Activated T-cell treated with anti-CD3 and anti-CD28 coated beads, Interleukin-2, amount 50 U/mL, for 48 hours (primary cell): ENCODE measurements at regions not wholly inside any gene's neighbourhood (a gene's known extent, or its start where the extent isn't known, plus 50 kb on each side); places are given as distances from the start of the nearest gene placed in this dataset.
"Not testable (repeated sequence)": the region's sequence is repeated elsewhere in the genome, so short reads cannot be mapped to it uniquely, and the experiment has no call there.

Experiments used
- DNase-seq, 2 experiments: peaks; one replicate each; pipeline ENCODE4 v3.0.0-alpha.2; 2020

GRCh38 chr1:188496506-188496905, 1667.8 kb downstream of the PLA2G4A start:
- DNase-seq, result no peak

- no peak for DNase-seq
Measured at GRCh38 chr1:188497020-188497419, 1668.3 kb downstream of the PLA2G4A start.

- DNase-seq, result no peak
Measured at GRCh38 chr1:188499690-188500089, 1670.9 kb downstream of the PLA2G4A start.

- DNase-seq, result no peak
Measured at GRCh38 chr1:188514917-188515316, 1686.2 kb downstream of the PLA2G4A start.

GRCh38 chr1:188517139-188517538, 1688.4 kb downstream of the PLA2G4A start:
- DNase-seq, result no peak

- DNase-seq, result no peak
Measured at GRCh38 chr1:188551176-188551575, 1722.4 kb downstream of the PLA2G4A start.

- DNase-seq, result no peak
Measured at GRCh38 chr1:188557053-188557452, 1728.3 kb downstream of the PLA2G4A start.

GRCh38 chr1:188582911-188583532, 1754.3 kb downstream of the PLA2G4A start:
- no peak for DNase-seq

GRCh38 chr1:188584119-188584518, 1755.4 kb downstream of the PLA2G4A start:
- DNase-seq, result no peak

- DNase-seq, result no peak
Measured at GRCh38 chr1:188590641-188591040, 1761.9 kb downstream of the PLA2G4A start.

- DNase-seq, result no peak
Measured at GRCh38 chr1:188594542-188595235, 1765.9 kb downstream of the PLA2G4A start.

GRCh38 chr1:188599313-188599712, 1770.6 kb downstream of the PLA2G4A start:
- no peak for DNase-seq

GRCh38 chr1:188611432-188611831, 1782.7 kb downstream of the PLA2G4A start:
- DNase-seq, result no peak

GRCh38 chr1:188615321-188615720, 1786.6 kb downstream of the PLA2G4A start:
- DNase-seq, result no peak

GRCh38 chr1:188620236-188620635, 1791.5 kb downstream of the PLA2G4A start:
- DNase-seq, result no peak

GRCh38 chr1:188641566-188642211, 1812.9 kb downstream of the PLA2G4A start:
- no peak for DNase-seq

GRCh38 chr1:188642704-188643103, 1814.0 kb downstream of the PLA2G4A start:
- DNase-seq, result no peak

- DNase-seq, result no peak
Measured at GRCh38 chr1:188652678-188653077, 1823.9 kb downstream of the PLA2G4A start.

- DNase-seq, result not testable (repeated sequence)
Measured at GRCh38 chr1:188655966-188656365, 1821.7 kb downstream of the BRINP3 start.

GRCh38 chr1:188660572-188660971, 1817.1 kb downstream of the BRINP3 start:
- no peak for DNase-seq

GRCh38 chr1:188665477-188665876, 1812.2 kb downstream of the BRINP3 start:
- no peak for DNase-seq

GRCh38 chr1:188668083-188668482, 1809.6 kb downstream of the BRINP3 start:
- no peak for DNase-seq

GRCh38 chr1:188669728-188670382, 1807.8 kb downstream of the BRINP3 start:
- DNase-seq, result no peak

- no peak for DNase-seq
Measured at GRCh38 chr1:188670837-188671236, 1806.8 kb downstream of the BRINP3 start.
